ENCODE measurements at regions not wholly inside any gene's neighbourhood (a gene's known extent, or its start where the extent isn't known, plus 50 kb on each side); places are given as distances from the start of the nearest gene placed in this dataset.

- H3K27me3 ChIP-seq = peaks cover 0 to 14% of the 10 kb centered on the region in 2 donors
- intact Hi-C loops (cut with DNase I; ENCODE audit: low total_unique reads) = no loop called here
- no peak for DNase-seq (ENCODE audit: low spot score in 2 of 2)
- H3K27ac ChIP-seq = no peak overlapping the region
- no peak for TF ChIP-seq POLR2AphosphoS5 (IDR thresholded peaks at IDR 0.05)
- TF ChIP-seq, protein P1, sequence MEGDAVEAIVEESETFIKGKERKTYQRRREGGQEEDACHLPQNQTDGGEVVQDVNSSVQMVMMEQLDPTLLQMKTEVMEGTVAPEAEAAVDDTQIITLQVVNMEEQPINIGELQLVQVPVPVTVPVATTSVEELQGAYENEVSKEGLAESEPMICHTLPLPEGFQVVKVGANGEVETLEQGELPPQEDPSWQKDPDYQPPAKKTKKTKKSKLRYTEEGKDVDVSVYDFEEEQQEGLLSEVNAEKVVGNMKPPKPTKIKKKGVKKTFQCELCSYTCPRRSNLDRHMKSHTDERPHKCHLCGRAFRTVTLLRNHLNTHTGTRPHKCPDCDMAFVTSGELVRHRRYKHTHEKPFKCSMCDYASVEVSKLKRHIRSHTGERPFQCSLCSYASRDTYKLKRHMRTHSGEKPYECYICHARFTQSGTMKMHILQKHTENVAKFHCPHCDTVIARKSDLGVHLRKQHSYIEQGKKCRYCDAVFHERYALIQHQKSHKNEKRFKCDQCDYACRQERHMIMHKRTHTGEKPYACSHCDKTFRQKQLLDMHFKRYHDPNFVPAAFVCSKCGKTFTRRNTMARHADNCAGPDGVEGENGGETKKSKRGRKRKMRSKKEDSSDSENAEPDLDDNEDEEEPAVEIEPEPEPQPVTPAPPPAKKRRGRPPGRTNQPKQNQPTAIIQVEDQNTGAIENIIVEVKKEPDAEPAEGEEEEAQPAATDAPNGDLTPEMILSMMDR (IDR thresholded peaks at IDR 0.05) = no peak
- no peak for TF ChIP-seq POLR2A (IDR thresholded peaks at IDR 0.05)
- no peak overlapping the region for H3K4me3 ChIP-seq
- H3K36me3 ChIP-seq = no peaks in the 10 kb centered on the region
- H3K4me1 ChIP-seq = no peaks in the 10 kb centered on the region
- H3K9me3 ChIP-seq = no peaks in the 10 kb centered on the region
Observed at GRCh38 chr11:31874631-31875191, 63.6 kb upstream of the PAX6 start.

- no peak for DNase-seq (ENCODE audit: low spot score in 2 of 2)
- TF ChIP-seq, protein P1 (IDR thresholded peaks at IDR 0.05) = no peak
- TF ChIP-seq POLR2A (IDR thresholded peaks at IDR 0.05) = no peak
- TF ChIP-seq POLR2AphosphoS5 (IDR thresholded peaks at IDR 0.05) = no peak
- Histone ChIP-seq H3K27ac (no peak overlapping the region), H3K36me3 (no peaks in the 10 kb centered on the region), H3K4me3 (no peak overlapping the region), H3K9me3 (no peaks in the 10 kb centered on the region), H3K4me1 (no peaks in the 10 kb centered on the region), H3K27me3 (peaks cover 0 to 13% of the 10 kb centered on the region in 2 donors)
- intact Hi-C loops (cut with DNase I; ENCODE audit: low total_unique reads) = no loop called here
Observed at GRCh38 chr11:31873124-31873523, 62.0 kb upstream of the PAX6 start.

- Histone ChIP-seq H3K36me3 (no peaks in the 10 kb centered on the region), H3K27ac (no peak overlapping the region), H3K4me3 (no peak overlapping the region), H3K27me3 (peaks cover 0 to 13% of the 10 kb centered on the region in 2 donors), H3K9me3 (no peaks in the 10 kb centered on the region), H3K4me1 (no peaks in the 10 kb centered on the region)
- DNase-seq (ENCODE audit: low spot score in 2 of 2) = no peak
- intact Hi-C loops (cut with DNase I; ENCODE audit: low total_unique reads) = no loop called here
- TF ChIP-seq POLR2AphosphoS5 (IDR thresholded peaks at IDR 0.05) (no peak), POLR2A (IDR thresholded peaks at IDR 0.05) (no peak)
- TF ChIP-seq, protein P1 (IDR thresholded peaks at IDR 0.05) = no peak
Observed at GRCh38 chr11:31872076-31872443, 60.9 kb upstream of the PAX6 start.

- Histone ChIP-seq H3K27ac (no peak overlapping the region), H3K9me3 (no peaks in the 10 kb centered on the region), H3K4me1 (no peaks in the 10 kb centered on the region), H3K4me3 (no peak overlapping the region), H3K27me3 (peaks cover 0 to 13% of the 10 kb centered on the region in 2 donors), H3K36me3 (no peaks in the 10 kb centered on the region)
- TF ChIP-seq, protein P1 (IDR thresholded peaks at IDR 0.05) = no peak
- no peak for TF ChIP-seq POLR2A (IDR thresholded peaks at IDR 0.05)
- TF ChIP-seq POLR2AphosphoS5 (IDR thresholded peaks at IDR 0.05) = no peak
- DNase-seq (ENCODE audit: low spot score in 2 of 2) = no peak
- intact Hi-C loops (cut with DNase I; ENCODE audit: low total_unique reads) = no loop called here
Observed at GRCh38 chr11:31871310-31872075, 60.4 kb upstream of the PAX6 start.

GRCh38 chr11:31870609-31871309 is 59.6 kb upstream of the PAX6 start:
- no peaks in the 10 kb centered on the region for H3K36me3 ChIP-seq
- H3K9me3 ChIP-seq = no peaks in the 10 kb centered on the region
- H3K27ac ChIP-seq = no peak overlapping the region
- TF ChIP-seq POLR2A (IDR thresholded peaks at IDR 0.05) (no peak), POLR2AphosphoS5 (IDR thresholded peaks at IDR 0.05) (no peak)
- TF ChIP-seq, protein P1 (IDR thresholded peaks at IDR 0.05) = peak in 2 of 3 donors; percentile 27 to 49
- H3K27me3 ChIP-seq = peaks cover 0 to 13% of the 10 kb centered on the region in 2 donors
- intact Hi-C loops (cut with DNase I; ENCODE audit: low total_unique reads) = no loop called here
- H3K4me3 ChIP-seq = no peak overlapping the region
- DNase-seq (ENCODE audit: low spot score in 2 of 2) = peak in 1 of 2 donors; percentile 58
- no peaks in the 10 kb centered on the region for H3K4me1 ChIP-seq

Data from breast epithelium (tissue), 4 donors.